ENCODE measurements at regions not wholly inside any gene's neighbourhood (a gene's known extent, or its start where the extent isn't known, plus 50 kb on each side); places are given as distances from the start of the nearest gene placed in this dataset.

GRCh38 chr6:165987483-165988301 lies 180.0 kb downstream of the TBXT start:
- 0 to 4% (median 1%) methylated on average over 1 to 16 of the region's 51 CpGs; no CpG with 5 or more reads in 1 of the 10 experiments for WGBS, 10 experiments
- ATAC-seq (replicated peaks in 6 of 8): peak in 6 of 8 experiments; percentile 88 to 92 (median 90)
- Histone ChIP-seq H3K27ac (no peak overlapping the region), H3K4me3 (peak overlapping the region; percentile 39 to 62 (median 46)), H3K4me1 (replicated peaks in 1 of 2) (peaks cover 4% of the 10 kb centered on the region in 2 donors)
- in situ Hi-C loops (cut with MboI; ENCODE audit: low pct_unique_long_range_greater_than_20kb in 2 of 9, low sequenced_read_pairs in 9 of 9, unreplicated experiment in 9 of 9): no loop called here

DNA sequence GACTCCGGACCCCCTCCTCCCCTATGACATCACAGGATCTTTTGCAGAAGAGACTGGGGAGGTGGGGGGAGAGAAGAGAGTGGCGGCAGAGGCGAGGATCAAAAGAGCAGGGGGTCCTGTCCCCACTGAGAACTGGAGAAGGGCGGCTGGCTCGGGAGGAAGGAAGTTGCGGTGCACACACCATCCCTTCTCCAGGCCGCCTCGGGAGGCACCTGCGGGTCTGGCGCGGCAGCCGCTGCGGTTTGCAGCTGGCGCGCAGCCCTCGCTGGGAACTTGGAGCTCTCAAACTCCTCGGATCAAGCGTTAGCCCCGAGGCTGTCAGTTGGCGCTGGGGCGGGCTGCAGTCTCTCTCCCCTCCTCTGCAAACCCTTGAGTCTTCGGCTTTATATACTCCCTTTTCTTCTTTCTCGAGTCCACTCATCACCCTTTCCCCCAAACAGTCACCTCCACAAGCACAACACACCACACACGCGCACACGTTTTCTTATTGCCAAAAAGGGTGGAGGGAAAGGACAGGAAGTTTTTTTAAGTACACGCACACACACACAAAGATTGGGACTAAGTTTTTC lies 180.7 kb downstream of the TBXT start:
- 0 to 13% (median 0%) methylated on average over 1 to 11 of the region's 27 CpGs; no CpG with 5 or more reads in 1 of the 10 experiments for WGBS, 10 experiments
- Histone ChIP-seq H3K4me3 (peak overlapping the region; percentile 39 to 62 (median 46)), H3K27ac (no peak overlapping the region), H3K4me1 (replicated peaks in 1 of 2) (peaks cover 4% of the 10 kb centered on the region in 2 donors)
- in situ Hi-C loops (cut with MboI; ENCODE audit: low pct_unique_long_range_greater_than_20kb in 2 of 9, low sequenced_read_pairs in 9 of 9, unreplicated experiment in 9 of 9): no loop called here
- no peak for ATAC-seq (replicated peaks in 6 of 8)

DNA sequence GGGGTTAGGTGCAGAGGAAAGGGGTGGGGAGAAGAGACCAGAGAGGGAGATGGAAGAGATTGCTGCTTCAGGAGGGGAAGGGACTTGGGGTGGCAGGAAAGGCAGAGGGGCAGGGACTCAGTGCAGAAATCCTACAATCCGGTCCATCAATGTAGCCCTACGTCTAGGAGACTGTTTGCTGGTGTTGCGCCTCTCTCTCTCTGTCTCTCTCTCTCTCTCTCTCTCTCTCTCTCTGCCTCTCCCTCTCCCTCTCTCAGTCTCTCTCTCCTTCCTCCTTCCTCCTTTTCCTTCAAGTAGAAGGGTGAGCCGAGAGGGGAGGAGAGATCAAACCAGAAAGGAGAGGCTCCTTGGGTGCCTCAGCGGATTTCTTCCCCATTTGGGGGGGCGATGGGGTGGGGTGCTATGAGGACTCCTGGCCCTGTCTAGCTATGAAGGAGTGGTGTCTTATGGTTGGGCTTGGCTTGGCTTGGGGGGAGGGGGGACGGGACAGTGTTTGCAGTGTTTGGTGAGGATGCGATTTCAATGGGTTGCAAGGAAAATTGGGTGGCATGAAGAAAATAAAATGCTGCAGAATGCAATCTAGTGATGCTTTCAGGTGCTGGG lies 181.2 kb downstream of the TBXT start:
- WGBS, 10 experiments: 0% methylated on average over 1 of the region's 8 CpGs; no CpG with 5 or more reads in 9 of the 10 experiments
- in situ Hi-C loops (cut with MboI; ENCODE audit: low pct_unique_long_range_greater_than_20kb in 2 of 9, low sequenced_read_pairs in 9 of 9, unreplicated experiment in 9 of 9): no loop called here
- H3K4me1 ChIP-seq (replicated peaks in 1 of 2): peaks cover 4% of the 10 kb centered on the region in 2 donors
- ATAC-seq (replicated peaks in 6 of 8): no peak
- peak overlapping the region in 4 of 5 donors; percentile 39 to 62 (median 49) for H3K4me3 ChIP-seq
- no peak overlapping the region for H3K27ac ChIP-seq

DNA sequence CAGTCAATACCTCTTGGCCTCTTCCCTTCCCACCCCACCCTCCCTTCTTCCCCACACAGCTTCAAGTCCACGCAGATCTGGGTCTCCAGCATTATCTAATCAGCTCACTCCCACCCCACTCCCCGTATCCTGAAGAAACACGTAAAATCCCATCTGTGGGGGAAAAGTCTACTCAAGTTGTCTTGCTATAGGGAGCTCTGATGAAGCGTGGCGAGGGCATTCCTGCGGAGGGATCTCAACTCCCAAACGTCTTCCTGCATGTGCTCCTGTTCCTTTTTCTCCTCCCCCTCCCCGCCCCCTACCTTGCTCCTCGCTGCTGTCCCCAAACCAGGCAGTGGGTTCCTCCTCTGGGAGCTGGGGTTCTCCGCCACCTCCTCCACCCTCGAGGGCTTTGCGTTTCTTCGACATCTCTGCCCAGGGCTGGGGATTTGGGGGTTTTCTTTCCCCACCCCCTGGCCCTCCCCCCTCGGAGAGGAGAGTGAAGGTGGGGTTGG lies 181.8 kb downstream of the TBXT start:
- in situ Hi-C loops (cut with MboI; ENCODE audit: low pct_unique_long_range_greater_than_20kb in 2 of 9, low sequenced_read_pairs in 9 of 9, unreplicated experiment in 9 of 9): no loop called here
- H3K27ac ChIP-seq: no peak overlapping the region
- ATAC-seq (replicated peaks in 6 of 8): no peak
- H3K4me3 ChIP-seq: peak overlapping the region in 2 of 5 donors; percentile 52 to 62
- WGBS, 10 experiments: 36 to 54% methylated on average over 4 of the region's 14 CpGs; no CpG with 5 or more reads in 8 of the 10 experiments
- peaks cover 4% of the 10 kb centered on the region in 2 donors for H3K4me1 ChIP-seq (replicated peaks in 1 of 2)

DNA sequence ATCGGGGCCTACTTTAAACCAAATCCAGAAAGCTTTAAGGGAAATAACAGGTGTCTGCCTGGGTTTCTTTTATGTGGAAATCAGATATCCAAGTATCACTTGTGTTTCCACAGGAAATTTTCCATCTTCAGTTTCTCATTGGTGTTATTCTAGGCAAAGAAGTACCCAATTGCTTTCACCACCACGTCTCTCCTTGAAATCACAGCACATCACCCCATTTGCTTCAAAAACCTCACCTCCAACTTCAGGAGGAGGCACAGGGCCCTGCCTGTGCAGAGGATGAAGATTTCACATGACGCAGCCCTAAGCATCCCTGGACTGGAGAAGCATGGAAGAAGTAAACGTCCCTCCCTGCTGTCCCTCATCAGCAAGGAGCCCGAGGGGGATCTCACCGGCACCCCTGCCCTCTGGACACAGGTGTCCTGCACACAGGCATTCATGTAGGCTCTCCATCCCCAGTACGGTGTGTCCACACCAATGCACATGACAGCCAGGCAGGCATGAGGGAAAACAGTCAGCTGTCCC lies 182.3 kb downstream of the TBXT start:
- WGBS, 10 experiments: 20 to 100% (median 86%) methylated on average over 1 to 3 of the region's 7 CpGs; no CpG with 5 or more reads in 3 of the 10 experiments
- in situ Hi-C loops (cut with MboI; ENCODE audit: low pct_unique_long_range_greater_than_20kb in 2 of 9, low sequenced_read_pairs in 9 of 9, unreplicated experiment in 9 of 9): no loop called here
- peaks cover 4% of the 10 kb centered on the region in 2 donors for H3K4me1 ChIP-seq (replicated peaks in 1 of 2)
- no peak overlapping the region for H3K4me3 ChIP-seq
- no peak for ATAC-seq (replicated peaks in 6 of 8)
- H3K27ac ChIP-seq: no peak overlapping the region

DNA sequence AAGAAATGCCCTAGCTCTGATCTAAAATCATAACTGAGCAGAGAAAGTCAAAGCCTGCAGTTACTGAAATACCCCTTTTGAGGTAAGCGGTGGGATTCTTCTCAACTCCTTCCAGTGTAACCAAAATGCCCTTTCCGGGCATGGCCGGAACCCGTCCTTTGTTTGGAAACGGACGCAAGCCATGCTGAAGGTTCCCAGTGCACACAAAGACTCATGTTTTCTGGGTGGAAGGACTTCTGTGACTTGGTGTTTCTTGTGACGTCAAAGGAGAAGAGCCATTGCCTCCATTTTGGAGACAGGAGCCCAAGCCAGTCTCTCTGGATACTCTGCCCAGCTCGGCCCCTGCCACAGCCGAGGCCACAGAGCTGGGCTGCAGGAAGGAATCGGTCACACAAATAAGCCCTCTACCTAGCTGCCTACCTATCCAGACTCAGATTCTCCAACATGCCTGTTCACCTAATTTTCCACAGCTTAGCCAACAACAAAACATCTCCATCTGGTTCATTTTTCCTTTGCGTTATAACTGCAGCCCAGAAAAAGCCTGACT lies 182.8 kb downstream of the TBXT start:
- H3K4me1 ChIP-seq (replicated peaks in 1 of 2): peaks cover 4% of the 10 kb centered on the region in 2 donors
- H3K27ac ChIP-seq: no peak overlapping the region
- no peak for ATAC-seq (replicated peaks in 6 of 8)
- H3K4me3 ChIP-seq: no peak overlapping the region
- WGBS, 10 experiments: 38 to 90% (median 80%) methylated on average over 1 to 8 of the region's 11 CpGs; no CpG with 5 or more reads in 3 of the 10 experiments
- in situ Hi-C loops (cut with MboI; ENCODE audit: low pct_unique_long_range_greater_than_20kb in 2 of 9, low sequenced_read_pairs in 9 of 9, unreplicated experiment in 9 of 9): no loop called here

- ATAC-seq (replicated peaks in 6 of 8): no peak
- 10 to 83% (median 76%) methylated on average over 1 to 9 of the region's 9 CpGs; no CpG with 5 or more reads in 1 of the 10 experiments for WGBS, 10 experiments
- no peaks in the 10 kb centered on the region for H3K4me1 ChIP-seq (replicated peaks in 1 of 2)
- no peak overlapping the region for H3K4me3 ChIP-seq
- in situ Hi-C loops (cut with MboI; ENCODE audit: low pct_unique_long_range_greater_than_20kb in 2 of 9, low sequenced_read_pairs in 9 of 9, unreplicated experiment in 9 of 9): no loop called here
- H3K27ac ChIP-seq: no peak overlapping the region
Observed at GRCh38 chr6:165983112-165984072, 184.3 kb downstream of the TBXT start.

DNA sequence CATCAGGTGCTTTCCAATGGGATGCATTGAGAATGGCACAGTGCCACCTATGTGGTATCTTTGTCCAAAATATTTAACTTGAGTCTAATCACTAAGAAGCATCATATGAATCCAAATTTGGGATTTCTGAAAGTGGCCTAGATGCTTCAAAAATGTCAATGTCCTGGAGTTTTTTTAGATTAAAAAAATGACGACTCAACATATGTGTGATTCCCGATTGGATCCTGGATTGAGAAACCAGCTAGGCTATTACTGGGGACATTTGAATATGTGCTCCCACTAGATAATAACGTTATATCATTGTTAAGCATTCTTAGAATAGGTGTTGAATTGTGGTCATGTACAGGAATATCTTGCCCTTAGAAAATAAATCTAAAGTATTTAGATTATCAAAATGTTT lies 189.2 kb downstream of the TBXT start:
- in situ Hi-C loops (cut with MboI; ENCODE audit: low pct_unique_long_range_greater_than_20kb in 2 of 9, low sequenced_read_pairs in 9 of 9, unreplicated experiment in 9 of 9): no loop called here
- H3K4me1 ChIP-seq (replicated peaks in 1 of 2): no peaks in the 10 kb centered on the region
- WGBS, 10 experiments: 0 to 90% (median 71%) methylated on average over 1 to 3 of the region's 3 CpGs
- no peak overlapping the region for H3K27ac ChIP-seq
- no peak overlapping the region for H3K4me3 ChIP-seq
- no peak for ATAC-seq (replicated peaks in 6 of 8)

GRCh38 chr6:165976684-165977083 lies 191.0 kb downstream of the TBXT start:
- Histone ChIP-seq H3K4me3 (no peak overlapping the region), H3K27ac (no peak overlapping the region), H3K4me1 (replicated peaks in 1 of 2) (no peaks in the 10 kb centered on the region)
- ATAC-seq (replicated peaks in 6 of 8): no peak
- in situ Hi-C loops (cut with MboI; ENCODE audit: low pct_unique_long_range_greater_than_20kb in 2 of 9, low sequenced_read_pairs in 9 of 9, unreplicated experiment in 9 of 9): no loop called here
- 8 to 100% (median 68%) methylated on average over 1 to 6 of the region's 7 CpGs; no CpG with 5 or more reads in 2 of the 10 experiments for WGBS, 10 experiments

DNA sequence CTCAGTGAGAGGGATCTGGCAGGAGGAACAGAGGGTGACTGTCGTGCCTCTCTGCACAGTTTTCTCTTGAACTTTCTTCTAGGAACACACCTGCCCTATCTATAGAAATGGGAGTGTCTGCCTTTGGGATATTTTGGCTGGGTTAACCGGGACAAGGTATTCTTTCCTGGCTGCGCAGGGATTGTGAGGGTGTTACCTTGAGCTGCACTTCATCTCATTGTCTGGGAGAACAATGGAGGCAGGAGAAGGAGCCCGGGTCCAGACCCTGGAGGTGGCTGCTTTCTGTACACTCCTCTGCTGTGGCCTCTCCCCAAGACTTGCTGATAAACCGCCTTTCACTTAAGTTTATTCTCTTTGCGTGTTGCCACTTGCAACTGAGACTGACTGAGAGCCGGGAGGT lies 192.8 kb downstream of the TBXT start:
- H3K4me1 ChIP-seq (replicated peaks in 1 of 2): no peaks in the 10 kb centered on the region
- H3K4me3 ChIP-seq: no peak overlapping the region
- H3K27ac ChIP-seq: no peak overlapping the region
- in situ Hi-C loops (cut with MboI; ENCODE audit: low pct_unique_long_range_greater_than_20kb in 2 of 9, low sequenced_read_pairs in 9 of 9, unreplicated experiment in 9 of 9): no loop called here
- ATAC-seq (replicated peaks in 6 of 8): no peak
- 26 to 95% (median 74%) methylated on average over 1 to 4 of the region's 7 CpGs; no CpG with 5 or more reads in 4 of the 10 experiments for WGBS, 10 experiments

DNA sequence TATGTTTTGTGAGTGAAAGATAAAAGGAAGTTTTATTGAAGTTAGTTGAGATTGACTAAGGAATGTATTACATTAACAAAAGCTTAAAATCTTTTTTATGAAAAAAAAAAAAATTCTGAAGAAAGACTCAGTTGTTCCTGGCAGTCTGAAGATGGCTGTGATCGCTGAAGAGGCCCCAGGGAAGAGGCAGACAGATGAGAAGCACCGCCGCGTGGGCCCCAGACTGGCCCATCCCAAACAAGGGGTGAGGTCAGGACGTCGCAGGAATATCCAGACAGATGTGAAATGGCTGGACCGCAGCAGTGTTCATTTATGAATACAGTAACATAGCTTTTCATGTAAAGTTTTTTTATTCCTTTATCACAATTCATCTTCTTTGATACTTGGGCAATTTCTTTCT lies 194.2 kb downstream of the TBXT start:
- 13 to 100% (median 87%) methylated on average over 1 to 7 of the region's 7 CpGs for WGBS, 10 experiments
- Histone ChIP-seq H3K4me3 (no peak overlapping the region), H3K4me1 (replicated peaks in 1 of 2) (no peaks in the 10 kb centered on the region), H3K27ac (no peak overlapping the region)
- in situ Hi-C loops (cut with MboI; ENCODE audit: low pct_unique_long_range_greater_than_20kb in 2 of 9, low sequenced_read_pairs in 9 of 9, unreplicated experiment in 9 of 9): no loop called here
- no peak for ATAC-seq (replicated peaks in 6 of 8)
